HepG2 (cell line): ENCODE measurements at regions not wholly inside any gene's neighbourhood (a gene's known extent, or its start where the extent isn't known, plus 50 kb on each side); places are given as distances from the start of the nearest gene placed in this dataset.

ENCODE experiments used
- ELF1 ChIP-seq: sonication (generic); formaldehyde crosslinking; IDR thresholded peaks from 2 replicates; pipeline ENCODE4 v1.4.0; 2020; ENCODE audit warnings: missing genetic modification reagents
- GLI4 ChIP-seq: sonication (generic); formaldehyde crosslinking; IDR thresholded peaks from 2 replicates; pipeline ENCODE4 v1.5.1; 2020; ENCODE audit warnings: missing genetic modification reagents, mild to moderate bottlenecking, moderate library complexity, borderline replicate concordance
- HNF1A ChIP-seq, 2 experiments: sonication (generic) in 1 of 2; formaldehyde crosslinking in 1 of 2; IDR thresholded peaks; 2 replicates each; pipeline versions ENCODE4 v1.4.0 to v1.6.1; 2016 to 2020; ENCODE audit warnings: borderline replicate concordance in 1 of 2, low read depth in 1 of 2, mild to moderate bottlenecking in 1 of 2, missing genetic modification reagents in 1 of 2
- KDM3A ChIP-seq: IDR thresholded peaks from 2 replicates; pipeline ENCODE4 v1.6.1; 2018; ENCODE audit warnings: low read depth, missing compliant biosample characterization
- KLF16 ChIP-seq, 2 experiments: sonication (generic) in 1 of 2; formaldehyde crosslinking in 1 of 2; IDR thresholded peaks; 2 replicates each; pipeline versions ENCODE4 v1.6.1 to v1.8.0; 2016 to 2023; ENCODE audit warnings: missing genetic modification reagents in 2 of 2, missing compliant biosample characterization in 1 of 2
- MAFF ChIP-seq: IDR thresholded peaks from 2 replicates; pipeline ENCODE4 v1.6.1; 2011; ENCODE audit warnings: low read depth, low read length, improper control_type of control experiment
- MEIS2 ChIP-seq: sonication (generic); formaldehyde crosslinking; IDR thresholded peaks from 2 replicates; pipeline ENCODE4 v1.9.0; 2021; ENCODE audit warnings: mild to moderate bottlenecking, missing genetic modification reagents
- NFE2L1 ChIP-seq: sonication (generic); formaldehyde crosslinking; IDR thresholded peaks from 2 replicates; pipeline ENCODE4 v1.4.0; 2020; ENCODE audit warnings: missing genetic modification reagents, mild to moderate bottlenecking, borderline replicate concordance
- ZBTB3 ChIP-seq: sonication (generic); formaldehyde crosslinking; IDR thresholded peaks from 2 replicates; pipeline ENCODE4 v1.4.0; 2020; ENCODE audit warnings: low read depth, mild to moderate bottlenecking, moderate library complexity, missing genetic modification reagents, borderline replicate concordance
- ZNF160 ChIP-seq: sonication (generic); formaldehyde crosslinking; IDR thresholded peaks from 2 replicates; pipeline ENCODE4 v1.8.0; 2022; ENCODE audit warnings: mild to moderate bottlenecking, inconsistent platforms, missing genetic modification reagents
- ZNF20 ChIP-seq: sonication (generic); formaldehyde crosslinking; IDR thresholded peaks from 2 replicates; pipeline ENCODE4 v1.4.0; 2020; ENCODE audit warnings: mild to moderate bottlenecking, moderate library complexity, missing genetic modification reagents
- ZNF547 ChIP-seq: sonication (generic); formaldehyde crosslinking; IDR thresholded peaks from 2 replicates; pipeline ENCODE4 v1.5.1; 2020; ENCODE audit warnings: mild to moderate bottlenecking, missing genetic modification reagents
- ZNF563 ChIP-seq: sonication (generic); formaldehyde crosslinking; IDR thresholded peaks from 2 replicates; pipeline ENCODE4 v1.8.0; 2022; ENCODE audit warnings: mild to moderate bottlenecking, moderate library complexity, missing genetic modification reagents
- ZSCAN9 ChIP-seq: IDR thresholded peaks from 2 replicates; pipeline ENCODE4 v1.6.1; 2016; ENCODE audit warnings: borderline replicate concordance
- TF ChIP-seq, protein P1 (sequence below): sonication (generic); formaldehyde crosslinking; IDR thresholded peaks from 2 replicates; pipeline ENCODE4 v1.4.0; 2020; ENCODE audit warnings: mild to moderate bottlenecking, missing genetic modification reagents
- TF ChIP-seq, protein P2 (sequence below): sonication (generic); formaldehyde crosslinking; IDR thresholded peaks from 2 replicates; pipeline ENCODE4 v1.8.1; 2023; ENCODE audit warnings: mild to moderate bottlenecking, missing genetic modification reagents
- TF ChIP-seq, protein P3 (sequence below): sonication (generic); formaldehyde crosslinking; IDR thresholded peaks from 2 replicates; pipeline ENCODE4 v1.4.0; 2020; ENCODE audit warnings: missing genetic modification reagents

GRCh38 chr6:137697267-137697938, 169.7 kb upstream of the TNFAIP3 start (continued):
- TF ChIP-seq ZNF547 (no peak), KDM3A (CRISPR knock-in tag) (peak; percentile 85; the same call in 1 of the 2 replicates), NFE2L1 (CRISPR knock-in tag) (no peak), MAFF (0 out of 2 replicates have a peak, but pooled peaks have one; percentile 0), ZNF563 (CRISPR knock-in tag) (no peak), ELF1 (CRISPR knock-in tag) (peak; percentile 20; the same call in 1 of the 2 replicates), ZBTB3 (CRISPR knock-in tag) (peak; percentile 99), GLI4 (CRISPR knock-in tag) (no peak), ZNF160 (CRISPR knock-in tag) (no peak), ZNF20 (CRISPR knock-in tag) (no peak), MEIS2 (CRISPR knock-in tag) (no peak; the same call in 1 of the 2 replicates), HNF1A (IDR thresholded peaks at IDR 0.05; ENCODE audit: low read depth) (no peak), HNF1A (CRISPR knock-in tag; IDR thresholded peaks at IDR 0.05; ENCODE audit: borderline replicate concordance) (peak; percentile 67; the same call in 1 of the 2 replicates), KLF16 (CRISPR knock-in tag; IDR thresholded peaks at IDR 0.05) (peak in 1 of 2 experiments; percentile 76; a peak in 2 of 4 replicates), ZSCAN9 (CRISPR knock-in tag) (peak; percentile 82; the same call in 1 of the 2 replicates)
- TF ChIP-seq, protein P1, sequence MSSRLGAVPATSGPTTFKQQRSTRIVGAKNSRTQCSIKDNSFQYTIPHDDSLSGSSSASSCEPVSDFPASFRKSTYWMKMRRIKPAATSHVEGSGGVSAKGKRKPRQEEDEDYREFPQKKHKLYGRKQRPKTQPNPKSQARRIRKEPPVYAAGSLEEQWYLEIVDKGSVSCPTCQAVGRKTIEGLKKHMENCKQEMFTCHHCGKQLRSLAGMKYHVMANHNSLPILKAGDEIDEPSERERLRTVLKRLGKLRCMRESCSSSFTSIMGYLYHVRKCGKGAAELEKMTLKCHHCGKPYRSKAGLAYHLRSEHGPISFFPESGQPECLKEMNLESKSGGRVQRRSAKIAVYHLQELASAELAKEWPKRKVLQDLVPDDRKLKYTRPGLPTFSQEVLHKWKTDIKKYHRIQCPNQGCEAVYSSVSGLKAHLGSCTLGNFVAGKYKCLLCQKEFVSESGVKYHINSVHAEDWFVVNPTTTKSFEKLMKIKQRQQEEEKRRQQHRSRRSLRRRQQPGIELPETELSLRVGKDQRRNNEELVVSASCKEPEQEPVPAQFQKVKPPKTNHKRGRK: no peak
- TF ChIP-seq, protein P2, sequence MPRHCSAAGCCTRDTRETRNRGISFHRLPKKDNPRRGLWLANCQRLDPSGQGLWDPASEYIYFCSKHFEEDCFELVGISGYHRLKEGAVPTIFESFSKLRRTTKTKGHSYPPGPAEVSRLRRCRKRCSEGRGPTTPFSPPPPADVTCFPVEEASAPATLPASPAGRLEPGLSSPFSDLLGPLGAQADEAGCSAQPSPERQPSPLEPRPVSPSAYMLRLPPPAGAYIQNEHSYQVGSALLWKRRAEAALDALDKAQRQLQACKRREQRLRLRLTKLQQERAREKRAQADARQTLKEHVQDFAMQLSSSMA (CRISPR knock-in tag): 0 out of 2 replicates have a peak, but pooled peaks have one; percentile 24
- TF ChIP-seq, protein P3, sequence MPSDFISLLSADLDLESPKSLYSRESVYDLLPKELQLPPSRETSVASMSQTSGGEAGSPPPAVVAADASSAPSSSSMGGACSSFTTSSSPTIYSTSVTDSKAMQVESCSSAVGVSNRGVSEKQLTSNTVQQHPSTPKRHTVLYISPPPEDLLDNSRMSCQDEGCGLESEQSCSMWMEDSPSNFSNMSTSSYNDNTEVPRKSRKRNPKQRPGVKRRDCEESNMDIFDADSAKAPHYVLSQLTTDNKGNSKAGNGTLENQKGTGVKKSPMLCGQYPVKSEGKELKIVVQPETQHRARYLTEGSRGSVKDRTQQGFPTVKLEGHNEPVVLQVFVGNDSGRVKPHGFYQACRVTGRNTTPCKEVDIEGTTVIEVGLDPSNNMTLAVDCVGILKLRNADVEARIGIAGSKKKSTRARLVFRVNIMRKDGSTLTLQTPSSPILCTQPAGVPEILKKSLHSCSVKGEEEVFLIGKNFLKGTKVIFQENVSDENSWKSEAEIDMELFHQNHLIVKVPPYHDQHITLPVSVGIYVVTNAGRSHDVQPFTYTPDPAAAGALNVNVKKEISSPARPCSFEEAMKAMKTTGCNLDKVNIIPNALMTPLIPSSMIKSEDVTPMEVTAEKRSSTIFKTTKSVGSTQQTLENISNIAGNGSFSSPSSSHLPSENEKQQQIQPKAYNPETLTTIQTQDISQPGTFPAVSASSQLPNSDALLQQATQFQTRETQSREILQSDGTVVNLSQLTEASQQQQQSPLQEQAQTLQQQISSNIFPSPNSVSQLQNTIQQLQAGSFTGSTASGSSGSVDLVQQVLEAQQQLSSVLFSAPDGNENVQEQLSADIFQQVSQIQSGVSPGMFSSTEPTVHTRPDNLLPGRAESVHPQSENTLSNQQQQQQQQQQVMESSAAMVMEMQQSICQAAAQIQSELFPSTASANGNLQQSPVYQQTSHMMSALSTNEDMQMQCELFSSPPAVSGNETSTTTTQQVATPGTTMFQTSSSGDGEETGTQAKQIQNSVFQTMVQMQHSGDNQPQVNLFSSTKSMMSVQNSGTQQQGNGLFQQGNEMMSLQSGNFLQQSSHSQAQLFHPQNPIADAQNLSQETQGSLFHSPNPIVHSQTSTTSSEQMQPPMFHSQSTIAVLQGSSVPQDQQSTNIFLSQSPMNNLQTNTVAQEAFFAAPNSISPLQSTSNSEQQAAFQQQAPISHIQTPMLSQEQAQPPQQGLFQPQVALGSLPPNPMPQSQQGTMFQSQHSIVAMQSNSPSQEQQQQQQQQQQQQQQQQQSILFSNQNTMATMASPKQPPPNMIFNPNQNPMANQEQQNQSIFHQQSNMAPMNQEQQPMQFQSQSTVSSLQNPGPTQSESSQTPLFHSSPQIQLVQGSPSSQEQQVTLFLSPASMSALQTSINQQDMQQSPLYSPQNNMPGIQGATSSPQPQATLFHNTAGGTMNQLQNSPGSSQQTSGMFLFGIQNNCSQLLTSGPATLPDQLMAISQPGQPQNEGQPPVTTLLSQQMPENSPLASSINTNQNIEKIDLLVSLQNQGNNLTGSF: no peak
